ENCODE measurements at regions not wholly inside any gene's neighbourhood (a gene's known extent, or its start where the extent isn't known, plus 50 kb on each side); places are given as distances from the start of the nearest gene placed in this dataset.

DNA sequence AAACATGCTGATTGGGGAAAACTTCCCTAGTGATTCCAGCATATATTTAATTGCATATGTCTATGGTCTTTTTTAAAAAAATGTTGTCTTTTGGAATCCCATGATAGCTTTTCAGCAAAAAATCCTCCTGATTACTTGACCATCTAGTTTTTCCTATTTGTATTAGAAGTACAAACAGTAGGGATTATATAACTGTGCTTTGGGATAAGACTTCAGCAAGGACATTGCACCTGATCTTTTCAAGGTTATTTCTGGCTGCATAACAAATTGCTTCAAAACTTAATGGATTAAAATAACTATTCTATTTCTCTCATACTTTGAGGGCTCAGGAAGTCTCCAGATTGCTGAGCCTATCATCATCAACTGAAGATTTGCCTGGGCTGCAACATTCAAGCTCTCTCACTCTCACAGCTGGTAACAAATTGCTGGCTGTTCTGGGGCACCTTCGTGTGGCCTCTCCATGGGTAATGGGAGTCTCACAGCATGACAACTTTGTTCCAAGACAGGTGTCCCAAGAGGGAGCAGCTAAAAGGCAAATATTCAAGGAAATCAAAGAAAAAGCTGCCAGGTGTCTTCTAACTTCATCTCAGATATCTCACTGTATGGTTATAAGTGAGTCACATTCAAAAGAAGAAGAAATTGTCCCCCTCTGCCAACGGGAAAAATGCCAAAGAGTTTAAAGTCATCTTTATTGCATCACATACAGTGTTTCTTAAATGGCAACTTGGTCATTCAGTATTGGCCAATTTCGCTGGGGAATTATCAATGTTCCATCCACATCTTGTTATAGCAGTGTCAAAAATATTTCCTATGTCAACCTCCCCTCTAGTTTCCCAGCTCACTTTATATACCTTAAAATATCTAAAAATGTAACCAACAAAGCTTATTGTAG, 644.5 kb upstream of the GRM7 start:
- DNase-seq (ENCODE audit: extremely low read depth in 1 of 4, low spot score in 3 of 4) (no peak), FAIRE-seq (no peak), ATAC-seq (no peak)
- H3K36me3 ChIP-seq (ENCODE audit: control insufficient read depth, insufficient read depth, low read length): no peaks in the 10 kb centered on the region
- no TSS peak for BruUV-seq (replicated peaks)
- POLR2A ChIA-PET: no interaction called here
- H3K27me3 ChIP-seq (ENCODE audit: control insufficient read depth in 2 of 2, insufficient read depth in 2 of 2, low read length in 2 of 2): no peaks in the 10 kb centered on the region
- 0% methylated on average over 3 of the region's 3 CpGs for WGBS (ENCODE audit: insufficient coverage, low coverage, missing lambda C conversion rate)
- H3K4me1 ChIP-seq (replicated peaks in 1 of 2; ENCODE audit: control insufficient read depth in 2 of 2, insufficient read depth in 2 of 2, low read length in 2 of 2): no peaks in the 10 kb centered on the region
- H3K27ac ChIP-seq (ENCODE audit: extremely low read depth, low read depth, low read length): no peak overlapping the region
- H3K4me2 ChIP-seq (ENCODE audit: insufficient read depth, low read length): no peak overlapping the region
- H3K79me2 ChIP-seq (ENCODE audit: control insufficient read depth, insufficient read depth, low read length): no peaks in the 10 kb centered on the region
- H3K9ac ChIP-seq (ENCODE audit: insufficient read depth in 1 of 2, low read depth in 2 of 2, low read length in 2 of 2): no peak overlapping the region
- no peak for TF ChIP-seq RAD51 (IDR thresholded peaks at IDR 0.05; ENCODE audit: borderline replicate concordance, low read depth)
- no peak for TF ChIP-seq CEBPG (CRISPR knock-in tag; IDR thresholded peaks at IDR 0.05)
- TF ChIP-seq CEBPG (tag; conservative IDR thresholded peaks at IDR 0.05 in 1 of 2, IDR thresholded peaks at IDR 0.05 in 1 of 2): peak; percentile 12 to 22; a peak in 1 of 4 replicates
- H4K20me1 ChIP-seq (replicated peaks; ENCODE audit: control insufficient read depth, insufficient read depth, low read length): no peaks in the 10 kb centered on the region
- H3K4me3 ChIP-seq: no peak overlapping the region
- intact Hi-C loops (cut with micrococcal nuclease) (no loop called here), in situ Hi-C loops (cut with MboI) (no loop called here)
- no peaks in the 10 kb centered on the region for H3K9me3 ChIP-seq (replicated peaks; ENCODE audit: control insufficient read depth, insufficient read depth, low read depth, low read length)
- no peak overlapping the region for H2AFZ ChIP-seq (ENCODE audit: low read depth, low read length)
- no peaks in the 10 kb centered on the region for H3K9me1 ChIP-seq (ENCODE audit: control insufficient read depth, insufficient read depth, low read length)
- CTCF ChIA-PET (ENCODE audit: low intra/inter-chr PET ratio): no interaction called here

DNA sequence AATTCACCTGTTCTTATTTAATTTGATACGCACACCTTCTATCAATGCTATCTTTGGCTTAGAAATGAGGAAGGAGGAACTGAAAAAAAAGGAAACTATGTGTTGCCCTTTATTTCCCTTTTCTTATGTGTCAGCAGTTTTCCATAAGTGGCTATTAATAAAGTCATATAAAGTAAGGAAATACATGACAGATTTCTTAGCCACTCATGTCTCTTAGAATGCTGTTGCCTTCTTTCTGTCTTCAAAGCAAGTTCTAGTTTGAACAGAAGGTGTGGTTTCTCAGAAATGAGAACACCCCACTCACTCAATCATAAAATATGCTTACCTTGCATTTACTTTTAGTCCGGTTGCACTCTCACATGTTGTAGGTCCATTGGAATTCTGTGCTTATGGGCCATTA, 640.5 kb upstream of the GRM7 start:
- BruUV-seq (replicated peaks): no TSS peak
- Histone ChIP-seq H3K4me2 (ENCODE audit: insufficient read depth, low read length) (no peak overlapping the region), H3K36me3 (ENCODE audit: control insufficient read depth, insufficient read depth, low read length) (no peaks in the 10 kb centered on the region), H4K20me1 (replicated peaks; ENCODE audit: control insufficient read depth, insufficient read depth, low read length) (no peaks in the 10 kb centered on the region), H3K9ac (ENCODE audit: insufficient read depth in 1 of 2, low read depth in 2 of 2, low read length in 2 of 2) (no peak overlapping the region), H3K4me1 (replicated peaks in 1 of 2; ENCODE audit: control insufficient read depth in 2 of 2, insufficient read depth in 2 of 2, low read length in 2 of 2) (no peaks in the 10 kb centered on the region), H3K79me2 (ENCODE audit: control insufficient read depth, insufficient read depth, low read length) (no peaks in the 10 kb centered on the region), H3K4me3 (no peak overlapping the region), H3K27me3 (ENCODE audit: control insufficient read depth in 2 of 2, insufficient read depth in 2 of 2, low read length in 2 of 2) (no peaks in the 10 kb centered on the region), H2AFZ (ENCODE audit: low read depth, low read length) (no peak overlapping the region), H3K27ac (ENCODE audit: extremely low read depth, low read depth, low read length) (no peak overlapping the region), H3K9me3 (replicated peaks; ENCODE audit: control insufficient read depth, insufficient read depth, low read depth, low read length) (no peaks in the 10 kb centered on the region), H3K9me1 (ENCODE audit: control insufficient read depth, insufficient read depth, low read length) (no peaks in the 10 kb centered on the region)
- intact Hi-C loops (cut with micrococcal nuclease): no loop called here
- ChIA-PET POLR2A (no interaction called here), CTCF (ENCODE audit: low intra/inter-chr PET ratio) (no interaction called here)
- FAIRE-seq (no peak), DNase-seq (ENCODE audit: extremely low read depth in 1 of 4, low spot score in 3 of 4) (no peak), ATAC-seq (no peak)
- WGBS (ENCODE audit: insufficient coverage, low coverage, missing lambda C conversion rate): 4% methylated on average over 2 of the region's 2 CpGs
- in situ Hi-C loops (cut with MboI): no loop called here
- TF ChIP-seq COPS2 (conservative IDR thresholded peaks at IDR 0.05): no peak
- TF ChIP-seq, protein P1, sequence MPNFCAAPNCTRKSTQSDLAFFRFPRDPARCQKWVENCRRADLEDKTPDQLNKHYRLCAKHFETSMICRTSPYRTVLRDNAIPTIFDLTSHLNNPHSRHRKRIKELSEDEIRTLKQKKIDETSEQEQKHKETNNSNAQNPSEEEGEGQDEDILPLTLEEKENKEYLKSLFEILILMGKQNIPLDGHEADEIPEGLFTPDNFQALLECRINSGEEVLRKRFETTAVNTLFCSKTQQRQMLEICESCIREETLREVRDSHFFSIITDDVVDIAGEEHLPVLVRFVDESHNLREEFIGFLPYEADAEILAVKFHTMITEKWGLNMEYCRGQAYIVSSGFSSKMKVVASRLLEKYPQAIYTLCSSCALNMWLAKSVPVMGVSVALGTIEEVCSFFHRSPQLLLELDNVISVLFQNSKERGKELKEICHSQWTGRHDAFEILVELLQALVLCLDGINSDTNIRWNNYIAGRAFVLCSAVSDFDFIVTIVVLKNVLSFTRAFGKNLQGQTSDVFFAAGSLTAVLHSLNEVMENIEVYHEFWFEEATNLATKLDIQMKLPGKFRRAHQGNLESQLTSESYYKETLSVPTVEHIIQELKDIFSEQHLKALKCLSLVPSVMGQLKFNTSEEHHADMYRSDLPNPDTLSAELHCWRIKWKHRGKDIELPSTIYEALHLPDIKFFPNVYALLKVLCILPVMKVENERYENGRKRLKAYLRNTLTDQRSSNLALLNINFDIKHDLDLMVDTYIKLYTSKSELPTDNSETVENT (CRISPR knock-in tag; IDR thresholded peaks at IDR 0.05): no peak
- no peak for TF ChIP-seq ZNF232 (CRISPR knock-in tag; IDR thresholded peaks at IDR 0.05)
- TF ChIP-seq NRF1 (conservative IDR thresholded peaks at IDR 0.05 in 1 of 2, IDR thresholded peaks at IDR 0.05 in 1 of 2): no peak
- TF ChIP-seq CEBPG (CRISPR knock-in tag; IDR thresholded peaks at IDR 0.05): no peak
- no peak for TF ChIP-seq CEBPG (tag; conservative IDR thresholded peaks at IDR 0.05 in 1 of 2, IDR thresholded peaks at IDR 0.05 in 1 of 2)
- no peak for TF ChIP-seq GABPB2 (CRISPR knock-in tag; conservative IDR thresholded peaks at IDR 0.05)
- TF ChIP-seq BDP1 (IDR thresholded peaks at IDR 0.05; ENCODE audit: insufficient read depth, insufficient read length): no peak
- TF ChIP-seq STAT5A (IDR thresholded peaks at IDR 0.05; ENCODE audit: borderline replicate concordance, low read length): no peak
- no peak for TF ChIP-seq LCOR (CRISPR knock-in tag; IDR thresholded peaks at IDR 0.05)
- TF ChIP-seq NELFE (IDR thresholded peaks at IDR 0.05; ENCODE audit: insufficient read depth, insufficient read length): no peak
- TF ChIP-seq MAFG (tag; conservative IDR thresholded peaks at IDR 0.05): peak; percentile 74; the same call in 1 of the 2 replicates
- peak; percentile 84 for TF ChIP-seq ZNF316 (IDR thresholded peaks at IDR 0.05)
- TF ChIP-seq MAFF (IDR thresholded peaks at IDR 0.05; ENCODE audit: low read length): peak; percentile 83
